PC-9 (cell line): ENCODE measurements at regions not wholly inside any gene's neighbourhood (a gene's known extent, or its start where the extent isn't known, plus 50 kb on each side); places are given as distances from the start of the nearest gene placed in this dataset.

Source experiments
- EZH2 ChIP-seq: fragments of 200-600 bp; sonication (generic); IDR thresholded peaks from 2 replicates; pipeline ENCODE4 v1.8.0; 2017; ENCODE audit warnings: antibody characterized with exemption, low read depth
- TF ChIP-seq, protein P1 (sequence below): fragments of 200-600 bp; sonication (generic); conservative IDR thresholded peaks from 2 replicates; pipeline ENCODE4 v1.6.1; 2017; ENCODE audit warnings: mixed run types, antibody characterized with exemption, mild to moderate bottlenecking, moderate library complexity

DNA sequence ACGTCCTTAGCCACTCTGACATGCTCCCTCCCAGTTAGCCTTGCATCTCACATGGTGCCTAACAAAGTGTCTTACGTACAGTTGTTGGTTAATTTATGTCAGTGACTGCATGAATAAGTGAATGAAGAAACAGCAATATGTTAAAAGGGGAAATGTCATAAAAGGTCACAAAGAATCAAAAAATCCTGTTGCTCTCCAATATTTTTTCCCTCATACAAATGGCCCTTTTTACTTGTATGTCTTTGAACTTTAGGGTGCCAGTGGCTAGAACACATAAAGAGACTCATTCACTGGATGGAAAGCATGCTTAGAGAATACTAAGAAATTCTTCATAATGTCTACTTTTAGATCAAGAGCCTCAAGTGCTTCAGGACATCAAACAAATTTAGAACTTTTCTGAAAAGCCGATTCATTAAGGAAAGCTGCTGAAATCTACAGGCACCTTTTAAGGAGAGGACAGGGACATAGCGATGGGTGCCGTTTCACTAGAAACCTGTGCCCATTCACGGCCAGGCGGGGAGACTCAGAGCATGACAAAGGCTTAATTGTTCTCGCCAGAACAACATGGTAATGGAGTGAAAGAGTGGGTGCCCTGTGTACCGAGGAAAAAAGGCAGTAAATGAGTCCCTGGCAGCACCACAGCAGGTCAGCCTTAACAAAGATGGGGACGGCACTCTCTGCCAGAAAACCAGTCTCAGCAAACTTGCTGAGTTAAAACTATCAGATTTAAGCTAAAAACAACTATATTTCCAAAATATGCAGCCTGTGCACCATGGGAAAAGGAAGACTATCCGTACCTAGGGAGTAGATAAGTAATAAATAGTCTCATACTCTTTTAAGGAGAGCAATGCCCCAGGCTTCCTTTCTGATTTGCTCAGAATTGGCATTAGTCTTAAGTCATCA is 71.6 kb upstream of the SPTBN1 start:
- TF ChIP-seq, protein P1, sequence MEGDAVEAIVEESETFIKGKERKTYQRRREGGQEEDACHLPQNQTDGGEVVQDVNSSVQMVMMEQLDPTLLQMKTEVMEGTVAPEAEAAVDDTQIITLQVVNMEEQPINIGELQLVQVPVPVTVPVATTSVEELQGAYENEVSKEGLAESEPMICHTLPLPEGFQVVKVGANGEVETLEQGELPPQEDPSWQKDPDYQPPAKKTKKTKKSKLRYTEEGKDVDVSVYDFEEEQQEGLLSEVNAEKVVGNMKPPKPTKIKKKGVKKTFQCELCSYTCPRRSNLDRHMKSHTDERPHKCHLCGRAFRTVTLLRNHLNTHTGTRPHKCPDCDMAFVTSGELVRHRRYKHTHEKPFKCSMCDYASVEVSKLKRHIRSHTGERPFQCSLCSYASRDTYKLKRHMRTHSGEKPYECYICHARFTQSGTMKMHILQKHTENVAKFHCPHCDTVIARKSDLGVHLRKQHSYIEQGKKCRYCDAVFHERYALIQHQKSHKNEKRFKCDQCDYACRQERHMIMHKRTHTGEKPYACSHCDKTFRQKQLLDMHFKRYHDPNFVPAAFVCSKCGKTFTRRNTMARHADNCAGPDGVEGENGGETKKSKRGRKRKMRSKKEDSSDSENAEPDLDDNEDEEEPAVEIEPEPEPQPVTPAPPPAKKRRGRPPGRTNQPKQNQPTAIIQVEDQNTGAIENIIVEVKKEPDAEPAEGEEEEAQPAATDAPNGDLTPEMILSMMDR: no peak
- no peak for TF ChIP-seq EZH2
